Liver (tissue), 6 donors: ENCODE measurements at regions not wholly inside any gene's neighbourhood (a gene's known extent, or its start where the extent isn't known, plus 50 kb on each side); places are given as distances from the start of the nearest gene placed in this dataset.
A peak's percentile ranks its signal among the peaks of the same experiment; 100 is the strongest.
"Not testable (repeated sequence)": the region's sequence is repeated elsewhere in the genome, so short reads cannot be mapped to it uniquely, and the experiment has no call there.

ENCODE experiments used
- DNase-seq: peaks from one replicate; pipeline ENCODE4 v3.0.0-alpha.2; 2017; ENCODE audit warnings: low spot score
- H3K27ac ChIP-seq, 2 donors: one replicate each; pipeline ENCODE4 v1.7.0; 2013; ENCODE audit warnings: inconsistent platforms in 2 of 2, low read length in 2 of 2, control low read depth in 1 of 2, low read depth in 1 of 2, mild to moderate bottlenecking in 1 of 2
- H3K27me3 ChIP-seq, 4 donors: one replicate each; pipeline versions ENCODE4 v1.6.1 to v1.7.0; 2013; ENCODE audit warnings: low read length in 3 of 4, inconsistent platforms in 1 of 4, mild to moderate bottlenecking in 1 of 4, moderate library complexity in 1 of 4; ENCODE audit not compliant: control insufficient read depth in 4 of 4, insufficient read depth in 4 of 4
- H3K36me3 ChIP-seq, 4 donors: one replicate each; pipeline versions ENCODE4 v1.6.1 to v1.7.0; 2013; ENCODE audit warnings: low read length in 3 of 4, mild to moderate bottlenecking in 3 of 4, low read depth in 1 of 4, moderate library complexity in 1 of 4; ENCODE audit not compliant: control insufficient read depth in 4 of 4, insufficient read depth in 3 of 4
- H3K4me1 ChIP-seq, 4 donors: one replicate each; pipeline versions ENCODE4 v1.6.1 to v1.7.0; 2013; ENCODE audit warnings: low read length in 3 of 4, mild to moderate bottlenecking in 3 of 4, moderate library complexity in 1 of 4; ENCODE audit not compliant: control insufficient read depth in 4 of 4, insufficient read depth in 4 of 4
- H3K4me3 ChIP-seq, 3 donors: one replicate each; pipeline versions ENCODE4 v1.6.1 to v1.7.0; 2013; ENCODE audit warnings: low read length in 3 of 3, control low read depth in 1 of 3, low read depth in 1 of 3, mild to moderate bottlenecking in 1 of 3
- H3K9ac ChIP-seq, 2 donors: one replicate each; pipeline ENCODE4 v1.7.0; 2013; ENCODE audit warnings: low read length in 2 of 2, mild to moderate bottlenecking in 2 of 2, moderate library complexity in 2 of 2, control low read depth in 1 of 2, low read depth in 1 of 2
- H3K9me3 ChIP-seq, 4 donors: one replicate each; pipeline versions ENCODE4 v1.6.1 to v1.7.0; 2013; ENCODE audit warnings: low read length in 3 of 4; ENCODE audit not compliant: control insufficient read depth in 4 of 4
- WGBS: extraction: QIAGEN DNeasy Blood & Tissue Kit; methylation state at CpG from one replicate; pipeline ENCODE4 v1.1.7; 2013; 5-methylcytosine and 5-hydroxymethylcytosine counted together
- donor health status: healthy.
- donor health status: healthy.
- donor health status: healthy.

DNA sequence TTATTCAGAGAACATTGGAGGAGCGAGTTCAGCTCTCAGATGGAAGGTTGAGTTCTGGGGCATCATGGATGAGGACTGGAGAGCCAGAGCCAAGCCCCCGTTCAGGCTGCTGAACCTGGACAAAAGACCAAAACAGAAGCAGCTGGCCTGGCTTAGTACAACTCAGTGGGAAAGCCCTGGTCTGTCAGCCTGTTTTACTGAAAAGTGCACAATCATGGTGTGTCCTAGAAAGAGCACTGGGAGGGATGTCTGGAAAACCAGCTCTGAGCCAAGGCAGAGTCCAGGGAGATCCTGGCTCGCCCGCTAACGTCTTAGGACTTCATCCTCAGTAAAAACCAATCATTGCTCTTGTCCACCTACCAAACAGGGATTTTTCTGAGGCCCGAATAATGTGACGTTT lies 129.7 kb upstream of the MTLN start:
- not testable (repeated sequence) for H3K27me3 ChIP-seq, DNase-seq, H3K36me3 ChIP-seq, H3K9ac ChIP-seq, H3K4me3 ChIP-seq, H3K9me3 ChIP-seq, H3K4me1 ChIP-seq, H3K27ac ChIP-seq
- 85% methylated on average over 3 of the region's 7 CpGs for WGBS

DNA sequence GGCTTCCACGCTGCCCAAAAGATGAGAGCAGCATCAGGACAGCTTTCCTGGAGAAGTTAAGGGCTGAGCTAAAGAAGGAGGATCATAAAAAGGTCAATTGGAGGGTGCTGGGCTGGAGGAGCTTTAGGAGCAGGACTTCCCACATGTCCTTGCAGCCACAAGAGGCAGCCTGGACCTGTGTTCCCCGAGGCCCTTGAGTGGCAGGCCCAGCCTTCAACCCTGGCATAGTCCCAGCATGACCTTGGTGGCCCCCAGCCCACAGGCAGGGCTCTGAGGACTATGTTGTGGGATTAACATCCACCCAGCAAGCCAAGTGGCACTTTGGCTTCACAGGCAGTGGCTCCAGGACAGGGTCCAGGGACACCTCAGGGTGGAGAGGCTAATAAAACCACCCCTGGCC lies 126.8 kb upstream of the MTLN start:
- not testable (repeated sequence) for H3K27me3 ChIP-seq, H3K4me3 ChIP-seq, DNase-seq, H3K9ac ChIP-seq, H3K36me3 ChIP-seq, H3K4me1 ChIP-seq, H3K9me3 ChIP-seq, H3K27ac ChIP-seq
- WGBS = no CpG with 5 or more reads among the region's 2 CpGs

DNA sequence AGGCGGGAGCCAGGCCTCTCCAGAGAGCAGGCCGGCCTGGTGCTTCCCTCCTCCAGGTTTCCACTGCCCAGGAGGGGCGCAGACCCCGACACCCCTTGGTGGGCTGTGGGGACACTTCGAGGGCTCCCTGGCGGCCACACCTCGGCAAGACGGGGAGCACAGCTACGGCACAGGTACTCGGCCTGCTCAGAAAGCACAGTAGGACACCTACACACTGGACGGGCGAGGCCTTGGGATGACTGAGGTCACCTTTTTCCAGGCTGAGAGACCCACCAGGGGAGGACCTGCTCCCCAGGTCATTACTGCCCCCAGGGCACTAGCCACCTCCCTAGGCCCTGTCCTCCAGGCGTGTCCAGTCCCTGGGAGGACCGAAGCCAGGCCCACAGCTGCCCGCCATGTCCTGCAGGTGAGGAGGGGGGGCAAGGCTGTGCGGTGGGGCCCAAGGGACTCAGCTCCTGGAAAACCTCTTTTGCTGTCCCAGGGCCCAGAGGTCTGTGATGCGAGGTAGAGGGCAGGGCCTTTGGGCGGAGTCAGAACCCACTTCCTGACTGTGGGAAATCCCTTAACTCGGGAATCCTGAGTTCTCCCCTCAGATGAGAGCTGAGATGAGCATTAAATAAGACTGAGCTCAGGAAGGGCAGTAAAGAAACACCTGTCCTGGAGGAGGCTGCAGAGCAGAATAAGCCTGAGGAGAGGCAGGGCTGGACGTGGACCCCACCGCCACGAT lies 126.1 kb upstream of the MTLN start:
- H3K36me3 ChIP-seq, H3K9ac ChIP-seq, H3K9me3 ChIP-seq, H3K4me3 ChIP-seq, H3K27me3 ChIP-seq, H3K4me1 ChIP-seq, DNase-seq, H3K27ac ChIP-seq: not testable (repeated sequence)
- WGBS = 93% methylated on average over 13 of the region's 22 CpGs

DNA sequence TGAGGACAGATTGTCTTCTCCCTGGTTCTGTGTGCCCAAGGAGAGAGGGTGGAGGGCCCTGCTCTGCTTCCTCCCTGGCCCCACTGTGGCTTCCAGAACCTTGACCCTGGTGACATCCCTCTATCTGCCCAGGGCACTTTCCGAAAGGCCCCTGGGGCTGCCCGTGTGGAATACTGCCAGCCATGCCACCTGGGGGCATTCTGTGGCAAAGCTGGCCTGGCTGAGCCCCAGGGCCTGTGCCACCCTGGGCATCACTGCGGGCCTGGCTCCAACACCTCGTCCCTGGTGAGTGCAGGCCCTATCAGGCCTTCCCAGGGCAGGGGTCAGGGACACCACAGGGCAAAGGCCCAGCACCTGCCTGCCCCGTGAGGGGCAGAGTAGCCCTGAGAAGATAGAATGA lies 123.7 kb upstream of the MTLN start:
- not testable (repeated sequence) for H3K4me1 ChIP-seq, DNase-seq, H3K9ac ChIP-seq, H3K27ac ChIP-seq, H3K36me3 ChIP-seq, H3K27me3 ChIP-seq, H3K9me3 ChIP-seq, H3K4me3 ChIP-seq
- WGBS = 81% methylated on average over 4 of the region's 5 CpGs

DNA sequence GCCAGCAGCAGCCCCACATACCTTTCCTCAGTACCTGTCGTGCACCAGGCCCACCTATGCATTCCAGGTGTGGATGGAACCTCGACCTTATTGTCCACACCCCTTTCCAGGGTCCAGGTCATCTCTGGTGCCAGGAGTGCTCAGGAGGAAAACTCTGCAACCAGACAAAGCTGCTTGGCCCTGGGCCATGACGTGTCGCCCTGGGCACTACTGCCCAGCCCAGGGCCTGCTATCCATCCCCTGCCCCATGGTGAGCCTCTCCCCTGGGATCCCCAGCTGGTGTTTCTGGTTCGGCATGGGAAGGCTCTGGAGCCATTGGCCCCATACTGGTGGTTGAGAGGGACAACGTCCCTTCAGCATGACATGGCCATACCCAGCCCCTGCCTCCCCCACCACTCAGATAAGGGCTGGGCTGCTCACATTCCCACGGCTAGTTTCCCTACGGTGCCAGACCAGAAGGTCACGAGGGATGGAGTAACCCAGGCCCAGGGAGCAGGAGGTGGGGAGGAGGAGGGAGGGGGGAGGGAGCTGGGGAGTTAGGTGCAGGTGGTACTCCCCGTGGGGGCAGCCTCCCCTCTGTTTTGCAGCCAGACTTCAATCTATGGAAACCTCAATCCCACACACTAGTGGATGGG lies 123.2 kb upstream of the MTLN start:
- not testable (repeated sequence) for DNase-seq, H3K4me3 ChIP-seq, H3K9me3 ChIP-seq, H3K9ac ChIP-seq, H3K27me3 ChIP-seq, H3K4me1 ChIP-seq, H3K27ac ChIP-seq, H3K36me3 ChIP-seq
- 90% methylated on average over 2 of the region's 10 CpGs for WGBS

DNA sequence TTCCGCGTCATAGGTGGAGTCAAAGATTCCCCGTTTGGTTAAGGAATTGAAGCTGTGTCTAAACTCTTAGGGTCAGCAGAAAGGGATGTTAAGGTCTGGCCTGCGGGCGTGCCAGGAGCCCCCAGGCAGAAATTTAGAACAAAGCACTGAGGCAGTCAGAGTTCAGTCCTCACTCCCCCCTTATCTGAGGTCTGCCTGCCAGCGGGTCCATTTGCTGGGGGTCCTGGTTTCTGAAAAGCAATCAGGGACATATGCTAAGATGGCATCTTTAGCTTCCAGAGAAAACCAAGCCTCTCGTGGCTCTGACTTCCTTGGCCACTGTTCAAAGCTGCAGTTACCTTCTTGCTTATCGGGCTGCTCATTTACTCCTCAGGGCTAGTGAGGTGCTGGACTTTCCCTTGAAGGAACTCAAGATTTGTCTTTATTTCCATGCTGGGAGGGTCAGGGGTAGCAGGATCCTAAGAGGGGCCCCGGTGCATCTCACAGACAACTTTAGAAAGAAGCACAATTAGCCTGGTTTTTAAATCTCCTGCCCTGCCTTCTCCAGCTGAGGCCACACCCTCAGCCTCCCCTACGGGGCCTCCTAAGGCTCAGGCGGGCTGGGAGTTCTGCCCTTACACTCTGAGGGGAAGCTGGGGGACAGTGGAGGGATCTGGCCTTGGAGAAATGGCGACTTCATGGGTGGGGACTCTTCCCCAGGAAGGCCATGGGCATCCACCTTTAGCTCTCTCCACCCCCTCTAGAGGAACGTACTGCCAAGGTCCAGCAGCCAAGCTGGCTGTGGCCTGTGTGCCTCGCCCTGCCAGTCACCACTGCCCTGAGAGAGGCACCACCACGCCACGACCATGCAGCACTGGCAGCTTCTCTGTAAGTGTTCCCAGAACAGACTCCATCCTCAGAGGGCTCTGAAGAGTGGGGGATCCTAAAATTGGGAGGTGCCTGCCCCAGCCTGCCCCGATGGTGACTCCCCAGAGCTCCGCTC lies 121.1 kb upstream of the MTLN start:
- H3K27me3 ChIP-seq, H3K4me1 ChIP-seq, H3K9ac ChIP-seq, H3K4me3 ChIP-seq, H3K36me3 ChIP-seq, H3K9me3 ChIP-seq, H3K27ac ChIP-seq: not testable (repeated sequence)
- WGBS = 95% methylated on average over 10 of the region's 18 CpGs
- peak; percentile 3 for DNase-seq

DNA sequence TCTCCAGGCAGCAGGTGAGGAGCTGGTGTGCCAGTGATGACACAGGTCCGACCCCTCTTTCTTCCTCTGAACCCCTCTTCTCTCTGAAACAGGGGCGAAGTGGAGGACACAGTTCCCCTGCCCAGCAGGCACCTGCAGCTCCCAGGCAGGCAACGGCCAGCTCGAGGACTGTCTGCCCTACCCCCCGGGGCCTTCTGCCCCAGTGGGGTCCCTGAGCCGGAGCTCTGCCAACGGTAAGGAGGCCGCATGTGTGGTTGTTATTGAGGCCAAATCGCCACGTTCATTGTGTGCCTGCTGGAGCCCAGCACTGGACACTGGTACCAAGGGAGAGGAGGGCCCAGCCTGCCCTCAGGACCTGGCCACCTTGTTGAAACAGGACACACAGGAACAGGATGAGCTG lies 119.3 kb upstream of the MTLN start:
- WGBS = 92% methylated on average over 8 of the region's 10 CpGs
- H3K9ac ChIP-seq, DNase-seq, H3K4me3 ChIP-seq, H3K9me3 ChIP-seq, H3K36me3 ChIP-seq, H3K27me3 ChIP-seq, H3K4me1 ChIP-seq, H3K27ac ChIP-seq: not testable (repeated sequence)

DNA sequence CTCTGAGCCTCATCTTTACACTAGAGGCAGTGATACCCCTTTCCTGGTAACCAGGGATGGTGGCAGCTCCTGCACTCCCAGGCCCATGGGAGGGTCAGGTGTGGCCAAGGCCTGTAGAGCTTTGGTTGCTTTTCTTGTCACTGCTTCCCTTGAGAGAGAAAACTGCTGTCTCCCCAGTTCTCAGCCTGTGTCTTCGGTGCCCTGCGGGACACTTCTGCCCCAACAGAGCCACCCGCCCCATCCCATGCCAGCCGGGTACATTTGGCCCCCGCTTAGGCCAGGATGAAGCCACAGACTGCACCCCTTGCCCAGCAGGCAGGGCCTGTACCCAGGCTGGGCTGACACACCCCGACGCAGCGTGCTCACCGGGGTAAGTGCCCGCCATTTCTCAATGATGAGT lies 117.4 kb upstream of the MTLN start:
- DNase-seq, H3K9me3 ChIP-seq, H3K4me1 ChIP-seq, H3K9ac ChIP-seq, H3K4me3 ChIP-seq, H3K27me3 ChIP-seq, H3K36me3 ChIP-seq, H3K27ac ChIP-seq: not testable (repeated sequence)
- over 99% methylated on average over 5 of the region's 10 CpGs for WGBS
